GM12878 (cell line): ENCODE measurements at regions not wholly inside any gene's neighbourhood (a gene's known extent, or its start where the extent isn't known, plus 50 kb on each side); places are given as distances from the start of the nearest gene placed in this dataset.

ENCODE experiments used
- ATAC-seq: fragments of 200-7000 bp; cut with Tn5 transposase; 3 replicates; pipeline ENCODE4 v1.9.1; 2020; ENCODE audit warnings: mild to moderate bottlenecking, moderate library complexity
- BruUV-seq: library from RNA; stranded (reverse); fragments of 400-500 nt; replicated peaks from 2 replicates; lab custom pipeline; 2021; lab: Mats Ljungman, UMichigan
- CTCF ChIA-PET: fragments of 300-600 bp; sonication (Branson Sonifier 250); formaldehyde crosslinking; extraction: SDS; loops from one replicate; lab custom pipeline; 2021; ENCODE audit warnings: inconsistent platforms; lab: Yijun Ruan, JAX
- POLR2A ChIA-PET: fragments of 350-600 bp; formaldehyde crosslinking; extraction: SDS; loops from one replicate; lab custom pipeline; 2021; ENCODE audit warnings: inconsistent platforms; lab: Charles Lee
- RAD21 ChIA-PET: fragments of 300-600 bp; sonication (Branson Sonifier 250); formaldehyde crosslinking; loops from one replicate; lab custom pipeline; 2023; ENCODE audit warnings: antibody characterized with exemption; ENCODE audit not compliant: unreplicated experiment; lab: Charles Lee
- SMC1A ChIA-PET: fragments of 300-600 bp; sonication (Branson Sonifier 250); formaldehyde crosslinking; loops from one replicate; lab custom pipeline; 2023; ENCODE audit not compliant: unreplicated experiment, uncharacterized antibody; lab: Charles Lee
- DNase-seq: peaks from one replicate; pipeline ENCODE4 v3.0.0-alpha.2; 2011; ENCODE audit warnings: low read depth, low spot score
- FAIRE-seq: peaks from 3 replicates; lab custom pipeline; 2011; peaks lifted over from hg19 to GRCh38; lab: Jason Lieb, UNC
- H2AFZ ChIP-seq: 2 replicates; pipeline ENCODE4 v1.6.0; 2011; ENCODE audit warnings: low read depth, low read length, control low read depth; ENCODE audit not compliant: control insufficient read depth
- H3K27ac ChIP-seq: 2 replicates; pipeline ENCODE4 v1.5.1; 2011; ENCODE audit warnings: control low read depth; ENCODE audit not compliant: control insufficient read depth, insufficient read depth
- H3K27me3 ChIP-seq, 2 experiments: replicated peaks in 1 of 2; 2 replicates each; pipeline versions ENCODE4 v1.6.0 to v1.6.1; 2011; ENCODE audit warnings: low read length in 1 of 2; ENCODE audit not compliant: control insufficient read depth in 2 of 2, insufficient read depth in 2 of 2
- H3K36me3 ChIP-seq, 2 experiments: 2 replicates each; pipeline ENCODE4 v1.5.1; 2011; ENCODE audit warnings: low read length in 1 of 2; ENCODE audit not compliant: control insufficient read depth in 2 of 2, insufficient read depth in 2 of 2
- H3K4me1 ChIP-seq: 2 replicates; pipeline ENCODE4 v1.6.1; 2011; ENCODE audit warnings: mild to moderate bottlenecking, low read length, moderate library complexity, mixed read lengths; ENCODE audit not compliant: control insufficient read depth, insufficient read depth
- H3K4me2 ChIP-seq: 2 replicates; pipeline ENCODE4 v1.6.0; 2011; ENCODE audit warnings: control low read depth; ENCODE audit not compliant: control insufficient read depth, insufficient read depth
- H3K4me3 ChIP-seq: fragments of 200-600 bp; sonication (generic); 2 replicates; pipeline ENCODE4 v1.5.1; 2016
- H3K79me2 ChIP-seq: 2 replicates; pipeline ENCODE4 v1.6.0; 2011; ENCODE audit warnings: low read length; ENCODE audit not compliant: control insufficient read depth, insufficient read depth
- H3K9ac ChIP-seq: 2 replicates; pipeline ENCODE4 v1.8.0; 2011; ENCODE audit warnings: low read length, control low read depth, mixed read lengths; ENCODE audit not compliant: control insufficient read depth, insufficient read depth
- H3K9me3 ChIP-seq: replicated peaks from 3 replicates; pipeline ENCODE4 v1.5.1; 2011; ENCODE audit warnings: mild to moderate bottlenecking, low read length; ENCODE audit not compliant: control insufficient read depth, insufficient read depth
- H4K20me1 ChIP-seq: 2 replicates; pipeline ENCODE4 v1.6.0; 2011; ENCODE audit not compliant: control insufficient read depth, insufficient read depth
- CHD4 ChIP-seq: fragments of 200-600 bp; sonication (generic); IDR thresholded peaks from 2 replicates; pipeline ENCODE4 v1.6.1; 2016; ENCODE audit warnings: mild to moderate bottlenecking
- E2F4 ChIP-seq: IDR thresholded peaks from 2 replicates; pipeline ENCODE4 v1.6.1; 2012; ENCODE audit warnings: low read depth, low read length, improper control_type of control experiment
- E4F1 ChIP-seq: fragments of 450-650 bp; IDR thresholded peaks from 2 replicates; pipeline ENCODE4 v1.6.1; 2018; ENCODE audit warnings: borderline replicate concordance, mild to moderate bottlenecking; ENCODE audit not compliant: partially characterized antibody
- GATAD2B ChIP-seq: fragments of 450-650 bp; conservative IDR thresholded peaks from 2 replicates; pipeline ENCODE4 v1.6.1; 2017; ENCODE audit warnings: low read depth, mild to moderate bottlenecking, moderate library complexity
- IRF5 ChIP-seq: fragments of 450-650 bp; IDR thresholded peaks from 2 replicates; pipeline ENCODE4 v1.6.1; 2017; ENCODE audit warnings: borderline replicate concordance
- KAT2A ChIP-seq: conservative IDR thresholded peaks from 2 replicates; pipeline ENCODE4 v1.6.1; 2011; ENCODE audit warnings: low read depth, low read length; ENCODE audit not compliant: control insufficient read depth
- KLF5 ChIP-seq: fragments of 450-650 bp; IDR thresholded peaks from 2 replicates; pipeline ENCODE4 v1.6.1; 2014; ENCODE audit warnings: mild to moderate bottlenecking; ENCODE audit not compliant: partially characterized antibody
- MLLT1 ChIP-seq: fragments of 450-650 bp; IDR thresholded peaks from 2 replicates; pipeline ENCODE4 v1.6.1; 2016; ENCODE audit warnings: mild to moderate bottlenecking
- RCOR1 ChIP-seq: conservative IDR thresholded peaks from 2 replicates; pipeline ENCODE4 v1.6.1; 2012; ENCODE audit warnings: low read depth, low read length, improper control_type of control experiment
- RELA ChIP-seq: fragments of 450-650 bp; IDR thresholded peaks from 2 replicates; pipeline ENCODE4 v1.8.0; 2014; ENCODE audit warnings: borderline replicate concordance; ENCODE audit not compliant: partially characterized antibody
- RFX5 ChIP-seq: IDR thresholded peaks from 2 replicates; pipeline ENCODE4 v1.6.1; 2011; ENCODE audit warnings: low read depth, low read length, improper control_type of control experiment
- SIX5 ChIP-seq: IDR thresholded peaks from 2 replicates; pipeline ENCODE4 v1.6.1; 2011; ENCODE audit warnings: mild to moderate bottlenecking, low read depth, low read length, moderate library complexity; ENCODE audit not compliant: severe bottlenecking
- SREBF1 ChIP-seq: IDR thresholded peaks from 2 replicates; pipeline ENCODE4 v1.6.1; 2012; ENCODE audit warnings: mild to moderate bottlenecking, low read length
- TARDBP ChIP-seq: IDR thresholded peaks from 2 replicates; pipeline ENCODE4 v1.6.1; 2016; ENCODE audit warnings: borderline replicate concordance
- ZNF274 ChIP-seq: IDR thresholded peaks from one replicate; pipeline ENCODE4 v1.8.0; 2011; ENCODE audit not compliant: insufficient read length, insufficient read depth
- WGBS: methylation state at CpG from one replicate; pipeline ENCODE4 v1.1.6; 2016; ENCODE audit warnings: low lambda C conversion rate; ENCODE audit not compliant: insufficient replicate concordance, insufficient coverage; ENCODE audit errors: missing lambda C conversion rate; 5-methylcytosine and 5-hydroxymethylcytosine counted together
- in situ Hi-C: fragments of 300-500 bp; cut with MboI; formaldehyde crosslinking; loops from 9 replicates; pipeline ENCODE4 v1.14.3; 2018; ENCODE audit warnings: mixed read lengths
- intact Hi-C: fragments of 100-400 bp; cut with micrococcal nuclease; formaldehyde crosslinking; loops from one replicate; pipeline ENCODE4 v1.14.2; 2022; ENCODE audit not compliant: unreplicated experiment

- Histone ChIP-seq H3K4me3 (no peak overlapping the region), H3K9ac (no peak overlapping the region), H4K20me1 (no peaks in the 10 kb centered on the region), H3K4me2 (no peak overlapping the region), H3K4me1 (no peaks in the 10 kb centered on the region; the same call in 1 of the 2 replicates), H2AFZ (no peak overlapping the region), H3K27ac (no peak overlapping the region), H3K79me2 (no peaks in the 10 kb centered on the region), H3K36me3 (no peaks in the 10 kb centered on the region), H3K27me3 (no peaks in the 10 kb centered on the region; a peak in 2 of 4 replicates), H3K9me3 (no peaks in the 10 kb centered on the region; the same call in 1 of the 3 replicates)
- no peak for ATAC-seq
- BruUV-seq, result no TSS peak
- TF ChIP-seq RFX5 (no peak), KLF5 (no peak), E2F4 (no peak), E4F1 (no peak), RCOR1 (no peak), RELA (no peak), CHD4 (no peak), ZNF274 (no peak), TARDBP (no peak), MLLT1 (no peak), SREBF1 (no peak), KAT2A (no peak), SIX5 (no peak), IRF5 (no peak), GATAD2B (no peak)
- ChIA-PET SMC1A (no interaction called here), RAD21 (no interaction called here), CTCF (no interaction called here), POLR2A (no interaction called here)
- in situ Hi-C loops (no loop called here), intact Hi-C loops (no loop called here)
- DNase-seq, result no peak
- WGBS, result 39% methylated on average over 10 of the region's 10 CpGs
- no peak for FAIRE-seq
These were observed 90.0 kb downstream of the DHCR7 start for GRCh38 chr11:71358122-71358728.
